GM06990 (cell line): ENCODE measurements at regions not wholly inside any gene's neighbourhood (a gene's known extent, or its start where the extent isn't known, plus 50 kb on each side); places are given as distances from the start of the nearest gene placed in this dataset.

ENCODE experiments used
- DNase-seq: peaks from one replicate; pipeline ENCODE4 v3.0.0-alpha.2; 2011; ENCODE audit not compliant: insufficient read length; ENCODE audit errors: extremely low read depth
- H3K27me3 ChIP-seq: replicated peaks from 2 replicates; pipeline ENCODE4 v1.6.0; 2011; ENCODE audit warnings: low read length; ENCODE audit not compliant: control insufficient read depth, insufficient read depth
- H3K36me3 ChIP-seq: 2 replicates; pipeline ENCODE4 v1.5.1; 2011; ENCODE audit warnings: low read length; ENCODE audit not compliant: control insufficient read depth, insufficient read depth
- H3K4me3 ChIP-seq: replicated peaks from 2 replicates; pipeline ENCODE4 v1.5.1; 2011; ENCODE audit warnings: low read depth, mild to moderate bottlenecking, control low read depth, low read length
- TF ChIP-seq, protein P1 (sequence below): IDR thresholded peaks from 2 replicates; pipeline ENCODE4 v1.5.1; 2011; ENCODE audit warnings: low read length, control low read depth, mild to moderate bottlenecking, inconsistent platforms; ENCODE audit not compliant: insufficient read depth, poor library complexity, severe bottlenecking

DNA sequence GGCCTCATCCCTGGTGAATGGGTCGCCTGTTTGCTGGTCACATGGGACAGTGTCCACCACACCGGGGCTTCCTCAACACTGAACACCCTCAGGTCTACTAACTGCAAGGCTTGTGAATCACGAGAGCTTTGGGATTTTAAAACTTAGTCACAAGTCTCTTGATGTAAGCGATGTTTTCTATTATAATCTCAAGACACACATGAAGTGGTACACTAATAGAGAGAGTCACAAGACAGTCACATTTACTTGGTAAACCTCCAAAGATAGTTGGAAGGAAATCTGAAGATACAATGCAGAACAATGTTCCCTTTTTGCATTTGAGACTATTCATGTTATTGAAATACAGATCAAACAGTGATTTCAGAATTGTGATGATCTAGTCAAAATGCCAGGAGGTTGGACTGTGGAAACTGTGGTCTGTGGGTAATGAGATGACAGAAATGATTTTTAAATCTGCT is 233.1 kb upstream of the KLF6 start:
- TF ChIP-seq, protein P1, sequence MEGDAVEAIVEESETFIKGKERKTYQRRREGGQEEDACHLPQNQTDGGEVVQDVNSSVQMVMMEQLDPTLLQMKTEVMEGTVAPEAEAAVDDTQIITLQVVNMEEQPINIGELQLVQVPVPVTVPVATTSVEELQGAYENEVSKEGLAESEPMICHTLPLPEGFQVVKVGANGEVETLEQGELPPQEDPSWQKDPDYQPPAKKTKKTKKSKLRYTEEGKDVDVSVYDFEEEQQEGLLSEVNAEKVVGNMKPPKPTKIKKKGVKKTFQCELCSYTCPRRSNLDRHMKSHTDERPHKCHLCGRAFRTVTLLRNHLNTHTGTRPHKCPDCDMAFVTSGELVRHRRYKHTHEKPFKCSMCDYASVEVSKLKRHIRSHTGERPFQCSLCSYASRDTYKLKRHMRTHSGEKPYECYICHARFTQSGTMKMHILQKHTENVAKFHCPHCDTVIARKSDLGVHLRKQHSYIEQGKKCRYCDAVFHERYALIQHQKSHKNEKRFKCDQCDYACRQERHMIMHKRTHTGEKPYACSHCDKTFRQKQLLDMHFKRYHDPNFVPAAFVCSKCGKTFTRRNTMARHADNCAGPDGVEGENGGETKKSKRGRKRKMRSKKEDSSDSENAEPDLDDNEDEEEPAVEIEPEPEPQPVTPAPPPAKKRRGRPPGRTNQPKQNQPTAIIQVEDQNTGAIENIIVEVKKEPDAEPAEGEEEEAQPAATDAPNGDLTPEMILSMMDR = no peak
- DNase-seq = no peak
- Histone ChIP-seq H3K36me3 (no peaks in the 10 kb centered on the region), H3K27me3 (no peaks in the 10 kb centered on the region), H3K4me3 (no peak overlapping the region)

DNA sequence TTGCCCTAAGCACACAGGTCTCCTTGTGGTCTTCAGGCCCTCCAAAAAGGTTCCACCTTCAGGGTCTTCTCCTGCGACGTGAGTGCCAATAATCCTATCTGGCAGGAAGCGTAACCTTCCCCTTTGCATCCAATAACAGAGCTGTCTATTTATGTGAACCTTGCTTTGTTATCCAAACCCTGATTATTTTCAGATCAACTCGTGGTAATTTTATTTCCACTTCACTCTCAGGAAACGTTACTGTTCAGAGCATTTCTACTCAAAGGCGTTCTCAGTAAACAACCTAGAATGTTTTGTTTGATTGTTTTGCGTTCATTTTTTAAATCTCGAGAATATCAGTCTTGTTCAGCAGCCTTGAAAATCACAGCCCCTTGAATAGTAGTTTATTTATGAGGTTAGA is 232.3 kb upstream of the KLF6 start:
- Histone ChIP-seq H3K27me3 (no peaks in the 10 kb centered on the region), H3K36me3 (no peaks in the 10 kb centered on the region), H3K4me3 (no peak overlapping the region)
- no peak for DNase-seq
- TF ChIP-seq, protein P1 = no peak

DNA sequence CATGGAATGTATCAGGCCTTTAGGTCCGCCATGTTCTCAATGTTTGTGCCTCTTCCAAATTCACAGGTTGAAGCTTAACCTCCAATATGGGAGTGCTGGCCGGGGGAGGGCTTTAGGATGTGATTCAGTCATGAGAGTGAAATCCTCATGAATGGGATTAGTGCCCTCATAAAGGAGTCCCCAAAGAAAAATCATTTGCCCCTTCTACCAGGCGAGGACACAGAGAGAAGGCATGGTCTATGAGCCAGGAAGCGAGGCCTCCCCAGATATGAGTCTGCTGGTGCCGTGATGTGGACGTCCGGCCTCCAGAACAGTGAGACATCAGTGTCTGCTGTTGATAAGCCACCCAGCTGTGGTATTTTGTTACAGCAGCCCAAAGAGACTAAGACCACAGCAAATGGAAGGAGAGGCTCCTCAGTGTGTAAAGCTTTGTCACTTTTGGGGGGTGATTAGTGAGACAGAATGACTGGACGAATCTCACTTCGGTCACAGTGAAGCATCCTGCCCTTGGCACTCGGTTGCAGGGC is 231.3 kb upstream of the KLF6 start:
- DNase-seq = no peak
- Histone ChIP-seq H3K27me3 (no peaks in the 10 kb centered on the region), H3K4me3 (no peak overlapping the region), H3K36me3 (no peaks in the 10 kb centered on the region)
- TF ChIP-seq, protein P1 = no peak

DNA sequence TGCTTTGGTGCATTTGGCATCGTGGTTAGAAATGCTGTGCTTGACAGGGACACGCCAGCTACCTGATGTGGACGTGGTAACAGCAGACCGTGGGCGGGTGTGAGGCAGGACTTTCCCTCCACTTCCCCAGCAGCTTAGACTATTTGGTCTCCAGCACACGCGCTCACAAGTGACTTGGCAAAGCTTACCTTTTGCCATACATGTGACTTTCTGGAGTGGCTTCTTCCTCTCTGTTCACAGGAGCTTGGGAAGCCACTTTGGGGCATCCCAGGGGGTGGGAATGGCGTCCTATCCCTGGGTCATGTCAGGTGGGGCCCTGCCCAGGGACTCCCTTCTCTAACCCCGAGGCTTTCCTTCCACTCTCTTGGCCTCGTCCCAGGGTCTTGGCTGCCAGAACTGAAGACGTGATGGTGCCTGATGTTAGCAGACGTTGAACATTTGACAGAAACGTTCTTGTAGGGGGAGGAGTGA is 228.7 kb upstream of the KLF6 start:
- TF ChIP-seq, protein P1 = no peak
- DNase-seq = peak; percentile 24
- no peak overlapping the region for H3K4me3 ChIP-seq
- H3K36me3 ChIP-seq = no peaks in the 10 kb centered on the region
- no peaks in the 10 kb centered on the region for H3K27me3 ChIP-seq

DNA sequence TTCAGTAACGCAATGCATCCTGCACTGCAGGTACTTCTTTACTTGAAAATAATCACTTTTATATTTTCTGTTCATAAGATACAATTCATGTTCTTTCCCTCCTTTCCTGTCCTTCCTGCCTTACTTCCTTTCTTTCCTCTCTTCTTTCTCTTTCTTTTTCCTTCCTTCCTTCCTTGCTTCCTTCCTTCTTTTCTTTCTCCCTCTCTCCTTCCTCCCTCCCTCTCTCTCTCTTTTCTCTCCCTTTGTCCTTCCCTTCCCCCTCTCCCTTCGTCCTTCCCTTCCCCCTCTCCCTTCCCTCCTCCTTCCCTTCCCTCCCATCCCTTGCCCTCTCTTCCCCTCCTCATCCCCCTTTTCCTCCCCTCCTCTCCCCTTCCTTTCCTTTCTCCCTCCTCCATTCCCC is 227.8 kb upstream of the KLF6 start:
- H3K4me3 ChIP-seq = no peak overlapping the region
- no peaks in the 10 kb centered on the region for H3K36me3 ChIP-seq
- TF ChIP-seq, protein P1 = no peak
- DNase-seq = no peak
- H3K27me3 ChIP-seq = no peaks in the 10 kb centered on the region

DNA sequence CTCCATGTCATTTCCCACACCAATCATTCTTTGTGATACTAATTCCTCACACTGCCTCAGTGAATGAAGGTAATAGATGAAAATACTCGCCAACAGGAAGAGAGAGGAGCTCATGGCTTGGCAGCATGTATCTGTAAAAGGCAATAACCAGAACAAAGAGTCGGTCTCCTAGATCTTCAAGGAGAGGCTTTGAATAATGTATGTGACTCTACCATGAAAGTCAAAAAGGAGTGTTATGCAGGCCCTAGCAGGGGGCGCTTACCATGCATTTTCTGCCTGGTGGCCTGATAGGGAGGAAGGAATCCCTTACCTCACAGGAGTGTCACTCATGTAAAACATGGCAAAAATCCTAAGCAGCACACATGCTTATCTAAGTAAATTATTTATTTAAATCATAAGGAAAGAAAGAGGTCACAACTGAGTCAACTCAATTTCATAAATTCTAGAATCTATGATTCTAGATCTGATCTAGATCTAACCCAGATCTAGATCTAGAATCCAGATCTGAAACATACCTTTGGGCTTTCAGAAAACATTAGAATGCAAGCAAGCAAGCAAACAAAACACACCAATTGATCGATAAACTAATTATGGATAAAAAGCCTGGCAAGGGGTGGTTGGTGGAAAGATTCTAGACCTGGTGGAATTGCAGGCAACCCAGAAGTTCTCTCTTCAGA is 226.3 kb upstream of the KLF6 start:
- Histone ChIP-seq H3K36me3 (no peaks in the 10 kb centered on the region), H3K4me3 (no peak overlapping the region), H3K27me3 (no peaks in the 10 kb centered on the region)
- TF ChIP-seq, protein P1 = no peak
- DNase-seq = no peak
